ENCODE measurements at regions not wholly inside any gene's neighbourhood (a gene's known extent, or its start where the extent isn't known, plus 50 kb on each side); places are given as distances from the start of the nearest gene placed in this dataset.

DNA sequence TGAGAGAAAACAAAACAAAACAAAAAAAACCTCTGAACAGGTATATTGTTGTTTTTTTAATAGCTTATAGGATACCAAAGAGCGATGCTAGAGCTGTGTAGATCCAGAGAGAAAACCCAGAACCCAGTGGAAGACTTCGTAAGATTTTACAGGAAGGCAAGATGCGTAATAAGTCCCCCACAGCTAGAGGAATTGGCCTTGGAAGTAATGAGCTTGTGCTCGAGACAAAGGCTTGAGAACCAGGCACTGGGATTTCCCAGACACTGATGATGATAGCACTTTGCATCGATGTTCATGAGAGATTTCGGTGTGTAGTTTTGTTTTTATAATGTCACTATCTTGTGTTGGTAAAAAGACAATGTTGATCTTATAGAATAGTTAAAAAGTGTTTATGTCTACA lies 821.5 kb upstream of the IGFBP3 start:
- Histone ChIP-seq H3K4me1 (no peaks in the 10 kb centered on the region), H2AFZ (replicated peaks) (no peak overlapping the region), H3K27ac (no peak overlapping the region), H3K9me3 (ENCODE audit: low read depth) (no peaks in the 10 kb centered on the region), H3F3A (ENCODE audit: low read depth) (no peaks in the 10 kb centered on the region), H4K20me1 (ENCODE audit: low read depth) (no peaks in the 10 kb centered on the region), H3K9ac (no peak overlapping the region), H3K4me3 (no peak overlapping the region), H3K36me3 (no peaks in the 10 kb centered on the region), H3K79me2 (ENCODE audit: low read depth) (no peaks in the 10 kb centered on the region), H3K4me2 (no peak overlapping the region), H3K27me3 (no peaks in the 10 kb centered on the region)
- Mint-ChIP-seq H3K4me1 (no peaks in the 10 kb centered on the region), H3K9me3 (no peaks in the 10 kb centered on the region), H3K27ac (no peak overlapping the region), H3K36me3 (no peaks in the 10 kb centered on the region), H3K27me3 (ENCODE audit: insufficient read depth, low read depth) (no peaks in the 10 kb centered on the region), H3K4me3 (no peak overlapping the region)
- no peak for DNase-seq (ENCODE audit: low spot score)
- TF ChIP-seq EZH2phosphoT487 (IDR thresholded peaks at IDR 0.05) (no peak), EZH2 (IDR thresholded peaks at IDR 0.05) (no peak)
- TF ChIP-seq, protein P1, sequence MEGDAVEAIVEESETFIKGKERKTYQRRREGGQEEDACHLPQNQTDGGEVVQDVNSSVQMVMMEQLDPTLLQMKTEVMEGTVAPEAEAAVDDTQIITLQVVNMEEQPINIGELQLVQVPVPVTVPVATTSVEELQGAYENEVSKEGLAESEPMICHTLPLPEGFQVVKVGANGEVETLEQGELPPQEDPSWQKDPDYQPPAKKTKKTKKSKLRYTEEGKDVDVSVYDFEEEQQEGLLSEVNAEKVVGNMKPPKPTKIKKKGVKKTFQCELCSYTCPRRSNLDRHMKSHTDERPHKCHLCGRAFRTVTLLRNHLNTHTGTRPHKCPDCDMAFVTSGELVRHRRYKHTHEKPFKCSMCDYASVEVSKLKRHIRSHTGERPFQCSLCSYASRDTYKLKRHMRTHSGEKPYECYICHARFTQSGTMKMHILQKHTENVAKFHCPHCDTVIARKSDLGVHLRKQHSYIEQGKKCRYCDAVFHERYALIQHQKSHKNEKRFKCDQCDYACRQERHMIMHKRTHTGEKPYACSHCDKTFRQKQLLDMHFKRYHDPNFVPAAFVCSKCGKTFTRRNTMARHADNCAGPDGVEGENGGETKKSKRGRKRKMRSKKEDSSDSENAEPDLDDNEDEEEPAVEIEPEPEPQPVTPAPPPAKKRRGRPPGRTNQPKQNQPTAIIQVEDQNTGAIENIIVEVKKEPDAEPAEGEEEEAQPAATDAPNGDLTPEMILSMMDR (IDR thresholded peaks at IDR 0.05): no peak

DNA sequence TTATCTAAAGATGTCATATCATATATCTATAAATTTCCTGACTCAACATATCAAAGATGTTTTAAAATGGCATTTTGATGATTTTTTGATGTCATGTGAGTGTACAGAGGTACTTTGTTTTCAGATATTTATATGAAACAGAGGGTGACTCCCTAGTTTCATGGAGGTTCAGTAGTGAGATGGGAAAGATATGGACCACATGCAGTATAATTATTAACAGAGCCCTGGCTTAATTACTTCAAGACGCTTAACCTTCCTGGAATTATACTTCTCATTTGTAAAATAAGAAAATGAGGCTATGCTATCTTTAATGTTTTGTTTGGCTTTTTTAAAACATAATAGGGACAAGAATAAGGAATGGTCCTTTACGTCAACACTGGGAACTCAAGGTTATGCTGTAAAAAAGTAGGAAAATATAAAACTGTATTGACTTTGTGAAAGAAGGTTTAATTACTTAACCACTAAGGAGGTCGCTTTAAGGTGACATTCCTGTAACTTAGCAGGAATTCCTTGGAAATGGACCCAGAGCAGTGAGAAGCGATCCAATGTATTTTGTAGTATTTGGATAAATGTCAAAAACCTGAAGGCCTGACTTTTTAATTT lies 821.0 kb upstream of the IGFBP3 start:
- H3K4me3 Mint-ChIP-seq: no peak overlapping the region
- H2AFZ ChIP-seq (replicated peaks): no peak overlapping the region
- TF ChIP-seq EZH2phosphoT487 (IDR thresholded peaks at IDR 0.05) (no peak), EZH2 (IDR thresholded peaks at IDR 0.05) (no peak)
- H3K4me1 Mint-ChIP-seq: no peaks in the 10 kb centered on the region
- H3K9me3 Mint-ChIP-seq: no peaks in the 10 kb centered on the region
- no peak overlapping the region for H3K9ac ChIP-seq
- H3F3A ChIP-seq (ENCODE audit: low read depth): no peaks in the 10 kb centered on the region
- H3K36me3 ChIP-seq: no peaks in the 10 kb centered on the region
- H3K27ac Mint-ChIP-seq: no peak overlapping the region
- no peaks in the 10 kb centered on the region for H3K4me1 ChIP-seq
- no peak for DNase-seq (ENCODE audit: low spot score)
- H3K4me3 ChIP-seq: no peak overlapping the region
- H3K79me2 ChIP-seq (ENCODE audit: low read depth): no peaks in the 10 kb centered on the region
- H3K27me3 ChIP-seq: no peaks in the 10 kb centered on the region
- no peaks in the 10 kb centered on the region for H3K9me3 ChIP-seq (ENCODE audit: low read depth)
- H3K36me3 Mint-ChIP-seq: no peaks in the 10 kb centered on the region
- no peaks in the 10 kb centered on the region for H4K20me1 ChIP-seq (ENCODE audit: low read depth)
- no peak overlapping the region for H3K4me2 ChIP-seq
- H3K27me3 Mint-ChIP-seq (ENCODE audit: insufficient read depth, low read depth): no peaks in the 10 kb centered on the region
- no peak overlapping the region for H3K27ac ChIP-seq

DNA sequence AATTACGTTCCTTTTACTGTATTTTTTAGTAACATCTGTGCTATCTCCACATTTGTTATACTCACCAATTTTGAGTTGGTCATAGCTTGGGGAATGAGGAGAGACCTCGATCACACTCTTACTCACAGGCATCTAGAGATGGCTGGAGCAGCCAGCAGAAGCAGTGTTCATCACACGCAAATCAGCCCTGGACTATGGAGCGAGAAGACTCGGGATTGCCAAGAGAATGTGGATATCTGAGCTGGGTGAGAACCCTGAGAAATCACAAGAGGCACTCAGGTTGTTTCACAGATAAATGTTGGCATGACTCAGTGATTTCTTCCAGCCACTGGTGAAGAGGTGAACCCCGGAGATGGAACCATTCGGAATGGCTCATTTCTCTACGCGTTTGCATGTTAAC lies 820.1 kb upstream of the IGFBP3 start:
- Histone ChIP-seq H3K27me3 (no peaks in the 10 kb centered on the region), H3K79me2 (ENCODE audit: low read depth) (no peaks in the 10 kb centered on the region), H3K4me2 (no peak overlapping the region), H3K9ac (no peak overlapping the region), H2AFZ (replicated peaks) (no peak overlapping the region), H3K9me3 (ENCODE audit: low read depth) (no peaks in the 10 kb centered on the region), H3F3A (ENCODE audit: low read depth) (no peaks in the 10 kb centered on the region), H4K20me1 (ENCODE audit: low read depth) (no peaks in the 10 kb centered on the region), H3K27ac (no peak overlapping the region), H3K4me1 (no peaks in the 10 kb centered on the region), H3K36me3 (no peaks in the 10 kb centered on the region), H3K4me3 (no peak overlapping the region)
- no peak for TF ChIP-seq EZH2 (IDR thresholded peaks at IDR 0.05)
- TF ChIP-seq, protein P1 (IDR thresholded peaks at IDR 0.05): no peak
- TF ChIP-seq EZH2phosphoT487 (IDR thresholded peaks at IDR 0.05): no peak
- no peaks in the 10 kb centered on the region for H3K27me3 Mint-ChIP-seq (ENCODE audit: insufficient read depth, low read depth)
- no peak overlapping the region for H3K27ac Mint-ChIP-seq
- H3K36me3 Mint-ChIP-seq: no peaks in the 10 kb centered on the region
- no peak overlapping the region for H3K4me3 Mint-ChIP-seq
- no peaks in the 10 kb centered on the region for H3K9me3 Mint-ChIP-seq
- no peak for DNase-seq (ENCODE audit: low spot score)
- no peaks in the 10 kb centered on the region for H3K4me1 Mint-ChIP-seq

DNA sequence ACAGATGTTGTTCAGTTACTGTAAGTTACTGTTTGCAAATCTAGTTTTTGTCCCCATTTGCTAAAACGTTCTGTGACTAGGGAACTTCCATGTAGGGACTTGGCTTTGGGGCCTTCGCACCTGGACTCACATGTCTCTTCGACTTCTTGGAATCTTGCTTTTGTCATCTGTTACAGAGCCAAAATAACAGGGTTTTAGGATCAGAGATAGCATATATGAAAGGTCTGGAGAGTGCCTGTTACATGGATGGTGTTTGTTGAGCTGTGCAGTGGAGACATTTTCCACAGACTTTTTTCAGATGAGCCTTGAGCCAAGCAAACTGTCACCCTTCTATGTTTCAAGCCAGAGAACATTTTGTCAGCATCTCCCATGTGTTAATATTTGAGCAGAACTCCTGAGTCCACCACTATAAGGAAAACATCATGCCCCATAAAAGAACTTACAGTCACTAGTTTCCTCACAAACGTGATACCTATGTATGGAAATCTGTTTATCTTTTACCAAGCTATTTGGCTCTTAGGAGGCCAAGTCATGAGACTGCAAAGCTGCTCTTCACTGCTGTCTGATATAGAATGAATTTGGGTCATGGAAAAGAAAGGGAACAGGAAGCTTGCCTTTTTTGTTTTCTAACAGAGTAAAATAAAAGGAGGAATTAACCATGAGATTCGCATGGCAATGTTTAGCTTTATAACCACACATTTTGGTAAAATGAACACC lies 818.6 kb upstream of the IGFBP3 start:
- no peak overlapping the region for H3K27ac ChIP-seq
- Mint-ChIP-seq H3K4me1 (no peaks in the 10 kb centered on the region), H3K27me3 (ENCODE audit: insufficient read depth, low read depth) (no peaks in the 10 kb centered on the region), H3K36me3 (no peaks in the 10 kb centered on the region), H3K9me3 (no peaks in the 10 kb centered on the region), H3K4me3 (no peak overlapping the region), H3K27ac (no peak overlapping the region)
- H3K4me2 ChIP-seq: no peak overlapping the region
- H3K4me3 ChIP-seq: no peak overlapping the region
- H2AFZ ChIP-seq (replicated peaks): no peak overlapping the region
- H3K36me3 ChIP-seq: no peaks in the 10 kb centered on the region
- H3K27me3 ChIP-seq: no peaks in the 10 kb centered on the region
- H3K4me1 ChIP-seq: no peaks in the 10 kb centered on the region
- no peak for DNase-seq (ENCODE audit: low spot score)
- TF ChIP-seq EZH2phosphoT487 (IDR thresholded peaks at IDR 0.05) (no peak), EZH2 (IDR thresholded peaks at IDR 0.05) (no peak)
- TF ChIP-seq, protein P1 (IDR thresholded peaks at IDR 0.05): no peak
- H3F3A ChIP-seq (ENCODE audit: low read depth): no peaks in the 10 kb centered on the region
- H4K20me1 ChIP-seq (ENCODE audit: low read depth): no peaks in the 10 kb centered on the region
- no peaks in the 10 kb centered on the region for H3K79me2 ChIP-seq (ENCODE audit: low read depth)
- H3K9ac ChIP-seq: no peak overlapping the region
- no peaks in the 10 kb centered on the region for H3K9me3 ChIP-seq (ENCODE audit: low read depth)
